Activated B cell treated with CpG ODN at 0.5 μM for 24 hours (primary cell): ENCODE measurements at regions not wholly inside any gene's neighbourhood (a gene's known extent, or its start where the extent isn't known, plus 50 kb on each side); places are given as distances from the start of the nearest gene placed in this dataset.

Experiments used
- ATAC-seq: fragments of 200-7000 bp; cut with Tn5 transposase; one replicate; pipeline ENCODE4 v1.10.0; 2021; ENCODE audit warnings: low read depth, mild to moderate bottlenecking, moderate library complexity
- CTCF ChIA-PET: fragments of 350-600 bp; sonication (Branson Sonifier 250); formaldehyde crosslinking; loops from one replicate; lab custom pipeline; 2021; ENCODE audit warnings: antibody characterized with exemption; lab: Charles Lee
- POLR2A ChIA-PET: fragments of 350-600 bp; sonication (Branson Sonifier 250); formaldehyde crosslinking; loops from one replicate; lab custom pipeline; 2021; ENCODE audit warnings: antibody characterized with exemption; lab: Charles Lee
- DNase-seq: peaks from one replicate; pipeline ENCODE4 v3.0.0; 2022
- H3K27ac Mint-ChIP-seq: one replicate; pipeline ENCODE4 v1.8.0; 2020; ENCODE audit warnings: mixed read lengths
- H3K27me3 Mint-ChIP-seq: one replicate; pipeline ENCODE4 v1.8.0; 2021; ENCODE audit warnings: mixed read lengths
- H3K36me3 Mint-ChIP-seq: one replicate; pipeline ENCODE4 v1.8.0; 2021; ENCODE audit warnings: low read depth, mixed read lengths
- H3K4me1 Mint-ChIP-seq: one replicate; pipeline ENCODE4 v1.8.0; 2021; ENCODE audit warnings: mixed read lengths
- H3K4me3 Mint-ChIP-seq: one replicate; pipeline ENCODE4 v1.8.0; 2020; ENCODE audit warnings: mild to moderate bottlenecking, mixed read lengths
- H3K9me3 Mint-ChIP-seq: one replicate; pipeline ENCODE4 v1.8.0; 2020; ENCODE audit warnings: mixed read lengths
- intact Hi-C: fragments of 100-400 bp; cut with micrococcal nuclease; formaldehyde crosslinking; loops from one replicate; pipeline ENCODE4 v1.15.1; 2024
- TF ChIP-seq, protein P1 (sequence below): fragments of 200-600 bp; IDR thresholded peaks from one replicate; pipeline ENCODE4 v1.8.0; 2022; ENCODE audit warnings: antibody characterized with exemption, mild to moderate bottlenecking

DNA sequence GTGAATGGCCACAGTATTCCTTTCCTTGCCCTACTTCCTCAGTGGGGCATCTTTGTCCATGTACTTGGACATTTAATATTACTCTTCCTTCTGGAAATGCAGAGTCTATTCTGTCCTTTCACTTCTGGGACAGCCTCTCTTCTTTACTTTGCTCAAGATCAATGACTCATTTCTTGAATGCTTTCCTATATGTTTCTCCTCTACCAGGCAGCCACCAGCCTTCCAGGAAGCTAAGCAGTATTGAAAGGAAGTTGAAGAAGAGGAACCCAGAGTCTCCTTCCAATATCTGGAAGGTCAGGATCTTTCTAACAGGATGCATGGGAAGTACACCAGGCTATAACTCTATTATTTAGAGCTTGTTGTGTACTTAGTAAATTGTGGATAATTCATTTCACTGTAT lies 182.8 kb downstream of the CD47 start:
- Mint-ChIP-seq H3K36me3 (no peaks in the 10 kb centered on the region), H3K27me3 (no peaks in the 10 kb centered on the region), H3K4me3 (no peak overlapping the region), H3K4me1 (peaks cover 2% of the 10 kb centered on the region), H3K27ac (no peak overlapping the region), H3K9me3 (no peaks in the 10 kb centered on the region)
- TF ChIP-seq, protein P1, sequence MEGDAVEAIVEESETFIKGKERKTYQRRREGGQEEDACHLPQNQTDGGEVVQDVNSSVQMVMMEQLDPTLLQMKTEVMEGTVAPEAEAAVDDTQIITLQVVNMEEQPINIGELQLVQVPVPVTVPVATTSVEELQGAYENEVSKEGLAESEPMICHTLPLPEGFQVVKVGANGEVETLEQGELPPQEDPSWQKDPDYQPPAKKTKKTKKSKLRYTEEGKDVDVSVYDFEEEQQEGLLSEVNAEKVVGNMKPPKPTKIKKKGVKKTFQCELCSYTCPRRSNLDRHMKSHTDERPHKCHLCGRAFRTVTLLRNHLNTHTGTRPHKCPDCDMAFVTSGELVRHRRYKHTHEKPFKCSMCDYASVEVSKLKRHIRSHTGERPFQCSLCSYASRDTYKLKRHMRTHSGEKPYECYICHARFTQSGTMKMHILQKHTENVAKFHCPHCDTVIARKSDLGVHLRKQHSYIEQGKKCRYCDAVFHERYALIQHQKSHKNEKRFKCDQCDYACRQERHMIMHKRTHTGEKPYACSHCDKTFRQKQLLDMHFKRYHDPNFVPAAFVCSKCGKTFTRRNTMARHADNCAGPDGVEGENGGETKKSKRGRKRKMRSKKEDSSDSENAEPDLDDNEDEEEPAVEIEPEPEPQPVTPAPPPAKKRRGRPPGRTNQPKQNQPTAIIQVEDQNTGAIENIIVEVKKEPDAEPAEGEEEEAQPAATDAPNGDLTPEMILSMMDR = no peak
- POLR2A ChIA-PET = no interaction called here
- DNase-seq (no peak), ATAC-seq (no peak)
- CTCF ChIA-PET = no interaction called here
- intact Hi-C loops = no loop called here

DNA sequence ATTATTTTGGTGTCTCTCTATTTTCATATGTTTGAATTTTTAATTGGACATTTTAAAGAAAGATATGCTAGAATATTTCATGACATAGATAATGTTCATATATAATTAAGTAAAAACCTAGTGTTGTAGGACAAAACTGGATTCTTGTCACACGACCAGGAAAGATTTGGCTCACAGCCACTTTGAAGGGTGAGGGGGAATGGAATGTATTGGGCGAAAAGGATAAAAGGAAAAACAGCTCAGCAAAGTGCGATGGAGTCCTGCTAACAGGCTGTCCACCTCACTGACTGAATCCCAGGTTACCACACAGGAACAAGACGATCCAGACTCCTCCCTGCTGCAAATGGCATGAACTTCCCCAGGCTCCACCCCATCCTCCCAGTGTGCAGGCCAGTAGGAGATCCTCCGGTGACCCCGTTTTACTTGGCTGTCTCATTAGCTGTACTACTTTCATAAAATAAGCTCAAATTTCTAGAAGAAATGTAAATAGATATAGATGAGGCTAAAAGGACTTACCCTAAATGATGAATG lies 186.2 kb downstream of the CD47 start:
- ChIA-PET CTCF (no interaction called here), POLR2A (no interaction called here)
- Mint-ChIP-seq H3K4me1 (no peaks in the 10 kb centered on the region), H3K4me3 (no peak overlapping the region), H3K36me3 (no peaks in the 10 kb centered on the region), H3K9me3 (no peaks in the 10 kb centered on the region), H3K27me3 (peaks cover 6% of the 10 kb centered on the region), H3K27ac (no peak overlapping the region)
- no peak for ATAC-seq
- TF ChIP-seq, protein P1 = no peak
- intact Hi-C loops = no loop called here
- DNase-seq = no peak

DNA sequence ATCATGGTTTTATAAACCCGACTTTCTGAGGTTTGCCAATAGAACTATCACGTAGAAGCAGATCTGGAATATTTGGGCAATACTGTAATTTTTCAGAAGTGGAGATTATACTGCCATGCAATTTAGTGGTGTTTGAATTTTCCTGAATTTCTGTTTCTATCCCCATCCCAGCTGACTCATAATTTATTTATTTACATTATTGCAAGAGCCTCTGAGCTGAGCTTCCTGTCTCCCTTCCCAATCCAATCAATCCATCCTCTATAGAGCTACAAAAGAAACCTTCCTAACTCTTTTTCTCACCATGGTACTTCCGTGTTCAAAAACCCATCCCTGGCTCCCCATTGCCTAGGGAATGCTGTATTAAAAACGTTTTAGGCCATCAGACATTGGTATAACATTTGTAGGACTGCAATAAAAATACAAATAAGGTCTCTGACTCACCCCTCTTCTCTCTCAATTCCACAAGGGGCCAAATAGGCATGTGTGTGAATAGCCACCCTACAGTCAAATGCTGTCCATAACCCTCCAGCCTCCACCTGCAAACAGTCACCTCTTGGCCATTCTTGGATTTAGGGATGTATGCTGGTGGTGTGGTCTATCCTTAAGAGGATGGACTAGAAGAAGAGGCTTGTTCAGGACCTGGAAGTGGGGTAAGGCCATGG lies 190.7 kb downstream of the CD47 start:
- peaks cover 22% of the 10 kb centered on the region for H3K27me3 Mint-ChIP-seq
- POLR2A ChIA-PET = no interaction called here

DNA sequence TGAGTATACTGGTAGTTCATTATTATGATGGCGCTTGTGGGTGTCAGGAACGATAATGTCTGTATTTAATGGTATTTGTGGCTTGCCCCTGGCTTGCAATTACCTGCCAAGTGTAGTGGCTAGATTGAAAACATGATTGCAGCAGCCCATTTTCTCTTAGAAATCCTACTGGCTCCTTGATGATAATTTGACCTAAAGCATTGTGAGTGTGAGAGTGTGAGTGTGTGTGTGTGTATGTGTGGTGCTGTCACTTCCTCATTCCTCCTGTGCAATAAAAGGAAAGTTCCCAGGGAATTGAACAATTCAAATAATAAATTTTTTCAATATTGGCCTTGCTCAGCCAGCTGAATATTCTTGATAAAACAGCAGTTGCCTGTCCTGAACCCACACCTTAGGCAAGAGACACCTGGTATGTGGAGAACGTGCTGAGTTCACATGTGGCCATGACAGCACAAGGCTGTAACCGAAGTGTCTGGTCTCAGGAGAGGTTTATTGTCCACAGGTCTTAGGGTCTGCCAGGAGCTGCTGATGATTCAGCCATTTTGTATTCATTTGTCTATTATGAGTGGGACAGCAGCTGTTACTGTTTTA lies 193.3 kb downstream of the CD47 start:
- CTCF ChIA-PET = no interaction called here
- intact Hi-C loops = no loop called here
- DNase-seq (no peak), ATAC-seq (no peak)
- POLR2A ChIA-PET = no interaction called here
- peaks cover 40% of the 10 kb centered on the region for H3K27me3 Mint-ChIP-seq
- H3K4me3 Mint-ChIP-seq = no peak overlapping the region
- no peak overlapping the region for H3K27ac Mint-ChIP-seq
- TF ChIP-seq, protein P1 = no peak
- H3K4me1 Mint-ChIP-seq = no peaks in the 10 kb centered on the region
- no peaks in the 10 kb centered on the region for H3K36me3 Mint-ChIP-seq
- no peaks in the 10 kb centered on the region for H3K9me3 Mint-ChIP-seq

More for the DNA sequence above, 190.7 kb downstream of the CD47 start:
- TF ChIP-seq, protein P1 = no peak
- Mint-ChIP-seq H3K36me3 (no peaks in the 10 kb centered on the region), H3K4me1 (no peaks in the 10 kb centered on the region), H3K27ac (no peak overlapping the region), H3K4me3 (no peak overlapping the region), H3K9me3 (no peaks in the 10 kb centered on the region)
- intact Hi-C loops = no loop called here
- ATAC-seq (no peak), DNase-seq (no peak)
- CTCF ChIA-PET = interaction anchor here (1.6 kb wide), 1 partner anchor 15 kb away, joined by 3 read pairs; no protein-coding TSS in a partner anchor

DNA sequence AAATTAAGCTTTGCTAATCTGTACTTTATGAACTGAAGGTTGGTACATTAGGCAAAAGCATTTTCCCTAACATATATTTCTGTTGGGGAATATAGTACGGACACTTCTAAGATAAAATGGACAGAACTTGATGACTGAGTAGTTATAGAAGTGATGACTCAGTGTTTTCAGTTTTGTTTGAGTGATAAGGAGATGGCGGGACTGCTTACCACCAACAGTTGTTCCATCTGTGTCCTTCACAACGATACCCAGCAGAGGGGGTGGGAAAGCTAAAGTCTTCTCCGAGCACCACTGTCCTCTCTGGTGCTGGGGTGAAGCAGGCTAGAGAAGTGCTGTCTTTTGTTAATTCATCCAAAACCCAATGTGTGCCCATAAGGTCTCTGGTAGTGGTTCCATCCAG lies 195.8 kb downstream of the CD47 start:
- no peak for DNase-seq
- Mint-ChIP-seq H3K36me3 (no peaks in the 10 kb centered on the region), H3K4me1 (no peaks in the 10 kb centered on the region), H3K27ac (no peak overlapping the region), H3K9me3 (no peaks in the 10 kb centered on the region), H3K4me3 (no peak overlapping the region), H3K27me3 (peaks cover 35% of the 10 kb centered on the region)
- ChIA-PET POLR2A (no interaction called here), CTCF (no interaction called here)
- intact Hi-C loops = no loop called here
- TF ChIP-seq, protein P1 = no peak
- no peak for ATAC-seq
